ENCODE measurements at regions not wholly inside any gene's neighbourhood (a gene's known extent, or its start where the extent isn't known, plus 50 kb on each side); places are given as distances from the start of the nearest gene placed in this dataset.

DNA sequence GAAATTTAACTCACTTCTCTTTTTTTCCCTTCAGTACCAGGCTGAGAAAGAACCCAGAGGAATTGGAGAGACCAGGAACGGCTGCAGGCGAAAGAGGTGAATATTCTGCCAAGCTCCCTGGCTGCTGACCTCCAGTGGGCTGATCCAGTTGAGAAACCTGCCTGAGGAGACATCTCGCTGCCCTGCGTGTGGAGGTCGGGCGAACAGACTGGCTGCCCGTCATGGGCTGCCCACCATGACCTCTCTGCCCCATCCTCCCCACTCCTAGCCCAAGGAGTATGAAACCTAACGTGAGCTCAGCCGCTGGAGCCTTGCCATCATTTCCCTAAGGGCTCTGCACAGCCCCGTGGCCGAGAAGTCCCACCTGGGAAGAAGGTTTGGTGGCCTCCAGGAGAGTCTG is 148.8 kb upstream of the SALL3 start:
- H3K36me3 ChIP-seq (ENCODE audit: control insufficient read depth in 2 of 2, extremely low read depth in 1 of 2, insufficient read depth in 2 of 2, low read length in 2 of 2): no peaks in the 10 kb centered on the region
- H3K4me1 ChIP-seq (ENCODE audit: control insufficient read depth, extremely low read depth, insufficient read depth, low read length): no peaks in the 10 kb centered on the region
- no peak overlapping the region for H3K9ac ChIP-seq (ENCODE audit: control insufficient read depth, extremely low read depth, insufficient read depth, low read length)
- TF ChIP-seq EZH2 (IDR thresholded peaks at IDR 0.05; ENCODE audit: low read length): no peak
- TF ChIP-seq, protein P1, sequence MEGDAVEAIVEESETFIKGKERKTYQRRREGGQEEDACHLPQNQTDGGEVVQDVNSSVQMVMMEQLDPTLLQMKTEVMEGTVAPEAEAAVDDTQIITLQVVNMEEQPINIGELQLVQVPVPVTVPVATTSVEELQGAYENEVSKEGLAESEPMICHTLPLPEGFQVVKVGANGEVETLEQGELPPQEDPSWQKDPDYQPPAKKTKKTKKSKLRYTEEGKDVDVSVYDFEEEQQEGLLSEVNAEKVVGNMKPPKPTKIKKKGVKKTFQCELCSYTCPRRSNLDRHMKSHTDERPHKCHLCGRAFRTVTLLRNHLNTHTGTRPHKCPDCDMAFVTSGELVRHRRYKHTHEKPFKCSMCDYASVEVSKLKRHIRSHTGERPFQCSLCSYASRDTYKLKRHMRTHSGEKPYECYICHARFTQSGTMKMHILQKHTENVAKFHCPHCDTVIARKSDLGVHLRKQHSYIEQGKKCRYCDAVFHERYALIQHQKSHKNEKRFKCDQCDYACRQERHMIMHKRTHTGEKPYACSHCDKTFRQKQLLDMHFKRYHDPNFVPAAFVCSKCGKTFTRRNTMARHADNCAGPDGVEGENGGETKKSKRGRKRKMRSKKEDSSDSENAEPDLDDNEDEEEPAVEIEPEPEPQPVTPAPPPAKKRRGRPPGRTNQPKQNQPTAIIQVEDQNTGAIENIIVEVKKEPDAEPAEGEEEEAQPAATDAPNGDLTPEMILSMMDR (optimal IDR thresholded peaks at IDR 0.05 in 1 of 3, IDR thresholded peaks at IDR 0.05 in 1 of 3, conservative IDR thresholded peaks at IDR 0.05 in 1 of 3; ENCODE audit: extremely low read depth in 1 of 3, insufficient read depth in 2 of 3, low read length in 3 of 3): no peak
- DNase-seq (ENCODE audit: low read depth, low spot score): no peak
- H3K9me1 ChIP-seq (ENCODE audit: control insufficient read depth, extremely low read depth, insufficient read depth, low read length): no peaks in the 10 kb centered on the region
- no peaks in the 10 kb centered on the region for H3K27me3 ChIP-seq (ENCODE audit: control insufficient read depth, extremely low read depth, insufficient read depth, low read length)
- H3K4me3 ChIP-seq (ENCODE audit: control insufficient read depth in 2 of 3, extremely low read depth in 1 of 3, insufficient read depth in 2 of 3, low read depth in 1 of 3, low read length in 3 of 3): no peak overlapping the region
- no peaks in the 10 kb centered on the region for H3K79me2 ChIP-seq (ENCODE audit: control insufficient read depth, insufficient read depth, low read length)
- H3K4me2 ChIP-seq (ENCODE audit: control insufficient read depth, extremely low read depth, insufficient read depth, low read depth, low read length): no peak overlapping the region
- dilution Hi-C loops (cut with MboI; ENCODE audit: extremely low pct_ligation_motif_present, low sequenced_read_pairs): no loop called here
- H2AFZ ChIP-seq (ENCODE audit: control insufficient read depth, low read length): no peak overlapping the region
- peaks cover 20% of the 10 kb centered on the region for H3K9me3 ChIP-seq (ENCODE audit: control insufficient read depth, low read depth, low read length)
- no peaks in the 10 kb centered on the region for H4K20me1 ChIP-seq (ENCODE audit: control insufficient read depth, extremely low read depth, insufficient read depth, low read length)
- no peak overlapping the region for H3K27ac ChIP-seq (ENCODE audit: control insufficient read depth, insufficient read depth, low read length)
- no peak for FAIRE-seq

DNA sequence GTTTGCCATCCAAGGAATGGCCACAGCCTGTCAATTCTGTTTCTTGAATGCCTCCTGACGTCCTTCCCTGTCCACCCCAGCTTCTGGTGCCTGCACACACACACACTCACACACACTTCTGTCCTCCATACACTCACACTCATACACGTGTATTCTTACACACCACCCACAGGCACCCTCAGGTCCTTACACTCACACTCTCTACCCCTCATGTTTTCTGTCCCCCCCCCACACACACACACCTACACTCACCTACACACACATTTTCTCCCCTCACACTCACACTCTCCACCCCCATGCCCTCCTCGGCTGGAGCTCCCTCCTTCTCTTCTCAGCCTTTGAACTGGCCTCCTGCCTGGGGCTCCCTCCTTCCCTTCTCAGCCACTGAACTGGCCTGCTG is 148.0 kb upstream of the SALL3 start:
- Histone ChIP-seq H3K9ac (ENCODE audit: control insufficient read depth, extremely low read depth, insufficient read depth, low read length) (no peak overlapping the region), H3K4me2 (ENCODE audit: control insufficient read depth, extremely low read depth, insufficient read depth, low read depth, low read length) (no peak overlapping the region), H3K36me3 (ENCODE audit: control insufficient read depth in 2 of 2, extremely low read depth in 1 of 2, insufficient read depth in 2 of 2, low read length in 2 of 2) (no peaks in the 10 kb centered on the region), H4K20me1 (ENCODE audit: control insufficient read depth, extremely low read depth, insufficient read depth, low read length) (no peaks in the 10 kb centered on the region), H3K79me2 (ENCODE audit: control insufficient read depth, insufficient read depth, low read length) (no peaks in the 10 kb centered on the region), H2AFZ (ENCODE audit: control insufficient read depth, low read length) (no peak overlapping the region), H3K9me3 (ENCODE audit: control insufficient read depth, low read depth, low read length) (peaks cover 18% of the 10 kb centered on the region), H3K4me3 (ENCODE audit: control insufficient read depth in 2 of 3, extremely low read depth in 1 of 3, insufficient read depth in 2 of 3, low read depth in 1 of 3, low read length in 3 of 3) (no peak overlapping the region), H3K9me1 (ENCODE audit: control insufficient read depth, extremely low read depth, insufficient read depth, low read length) (no peaks in the 10 kb centered on the region), H3K27ac (ENCODE audit: control insufficient read depth, insufficient read depth, low read length) (no peak overlapping the region), H3K4me1 (ENCODE audit: control insufficient read depth, extremely low read depth, insufficient read depth, low read length) (no peaks in the 10 kb centered on the region), H3K27me3 (ENCODE audit: control insufficient read depth, extremely low read depth, insufficient read depth, low read length) (no peaks in the 10 kb centered on the region)
- dilution Hi-C loops (cut with MboI; ENCODE audit: extremely low pct_ligation_motif_present, low sequenced_read_pairs): no loop called here
- FAIRE-seq (no peak), DNase-seq (ENCODE audit: low read depth, low spot score) (no peak)
- no peak for TF ChIP-seq EZH2 (IDR thresholded peaks at IDR 0.05; ENCODE audit: low read length)
- TF ChIP-seq, protein P1 (optimal IDR thresholded peaks at IDR 0.05 in 1 of 3, IDR thresholded peaks at IDR 0.05 in 1 of 3, conservative IDR thresholded peaks at IDR 0.05 in 1 of 3; ENCODE audit: extremely low read depth in 1 of 3, insufficient read depth in 2 of 3, low read length in 3 of 3): no peak

Measured in keratinocyte (primary cell).